GM12864 (cell line): ENCODE measurements at regions not wholly inside any gene's neighbourhood (a gene's known extent, or its start where the extent isn't known, plus 50 kb on each side); places are given as distances from the start of the nearest gene placed in this dataset.
"Not testable (repeated sequence)": the region's sequence is repeated elsewhere in the genome, so short reads cannot be mapped to it uniquely, and the experiment has no call there.

ENCODE experiments used
- DNase-seq: peaks from one replicate; pipeline ENCODE4 v3.0.0-alpha.2; 2011; ENCODE audit warnings: low read depth
- H3K4me3 ChIP-seq: 2 replicates; pipeline ENCODE4 v1.5.1; 2011; ENCODE audit warnings: mild to moderate bottlenecking, low read depth, low read length, control low read depth
- CTCF ChIP-seq: IDR thresholded peaks from 2 replicates; pipeline ENCODE4 v1.5.1; 2011; ENCODE audit warnings: low read depth, mild to moderate bottlenecking, moderate library complexity, low read length, control low read depth, inconsistent platforms; ENCODE audit errors: missing control alignments

- TF ChIP-seq CTCF, result no peak
- no peak overlapping the region for H3K4me3 ChIP-seq
- no peak for DNase-seq
These were observed 71.6 kb downstream of the RRM2 start for GRCh38 chr2:10193851-10194820.

- H3K4me3 ChIP-seq, result no peak overlapping the region
- no peak for TF ChIP-seq CTCF
- DNase-seq, result no peak
These were observed 73.0 kb downstream of the RRM2 start for GRCh38 chr2:10195278-10196109.

- no peak for DNase-seq
- TF ChIP-seq CTCF, result no peak
- no peak overlapping the region for H3K4me3 ChIP-seq
These were observed 73.8 kb downstream of the RRM2 start for GRCh38 chr2:10196110-10196892.

- no peak for TF ChIP-seq CTCF
- no peak overlapping the region for H3K4me3 ChIP-seq
- DNase-seq, result no peak
These were observed 74.6 kb downstream of the RRM2 start for GRCh38 chr2:10196948-10197696.

- no peak for TF ChIP-seq CTCF
- DNase-seq, result no peak
- no peak overlapping the region for H3K4me3 ChIP-seq
These were observed 75.1 kb downstream of the RRM2 start for GRCh38 chr2:10197697-10198076.

GRCh38 chr2:10198482-10198881, 75.9 kb downstream of the RRM2 start:
- not testable (repeated sequence) for H3K4me3 ChIP-seq, DNase-seq
